GOT3 (cell line): ENCODE measurements at regions not wholly inside any gene's neighbourhood (a gene's known extent, or its start where the extent isn't known, plus 50 kb on each side); places are given as distances from the start of the nearest gene placed in this dataset.
"Not testable (repeated sequence)": the region's sequence is repeated elsewhere in the genome, so short reads cannot be mapped to it uniquely, and the experiment has no call there.

Source experiments
- DNase-seq: peaks from one replicate; lab custom pipeline; 2025; ENCODE audit warnings: mixed read lengths; lab: John Stamatoyannopoulos, UW

- not testable (repeated sequence) for DNase-seq
Observed at GRCh38 chr20:26120920-26121319, 424.3 kb upstream of the ZNF337 start.

- DNase-seq: not testable (repeated sequence)
Observed at GRCh38 chr20:26094498-26094897, 397.8 kb upstream of the ZNF337 start.

GRCh38 chr20:26091921-26092320, 395.3 kb upstream of the ZNF337 start:
- DNase-seq: not testable (repeated sequence)

GRCh38 chr20:26086195-26086594, 389.5 kb upstream of the ZNF337 start:
- not testable (repeated sequence) for DNase-seq

- DNase-seq: not testable (repeated sequence)
Observed at GRCh38 chr20:26073972-26074371, 377.3 kb upstream of the ZNF337 start.

GRCh38 chr20:26059324-26059723, 362.7 kb upstream of the ZNF337 start:
- not testable (repeated sequence) for DNase-seq

- not testable (repeated sequence) for DNase-seq
Observed at GRCh38 chr20:26058446-26058845, 361.8 kb upstream of the ZNF337 start.

GRCh38 chr20:26057135-26057752, 360.6 kb upstream of the ZNF337 start:
- DNase-seq: not testable (repeated sequence)

- DNase-seq: not testable (repeated sequence)
Observed at GRCh38 chr20:26025792-26026191, 329.1 kb upstream of the ZNF337 start.

GRCh38 chr20:26010942-26011276, 314.3 kb upstream of the ZNF337 start:
- not testable (repeated sequence) for DNase-seq

- not testable (repeated sequence) for DNase-seq
Observed at GRCh38 chr20:26010224-26010941, 313.7 kb upstream of the ZNF337 start.

GRCh38 chr20:26009402-26010223, 313.0 kb upstream of the ZNF337 start:
- peak; percentile 68 for DNase-seq

GRCh38 chr20:26008026-26008425, 311.4 kb upstream of the ZNF337 start:
- not testable (repeated sequence) for DNase-seq

- DNase-seq: not testable (repeated sequence)
Observed at GRCh38 chr20:26006164-26006563, 309.5 kb upstream of the ZNF337 start.

GRCh38 chr20:26003959-26004358, 307.3 kb upstream of the ZNF337 start:
- not testable (repeated sequence) for DNase-seq

- DNase-seq: not testable (repeated sequence)
Observed at GRCh38 chr20:25997367-25998038, 300.9 kb upstream of the ZNF337 start.

GRCh38 chr20:25992146-25992545, 295.5 kb upstream of the ZNF337 start:
- DNase-seq: no peak

- no peak for DNase-seq
Observed at GRCh38 chr20:25991756-25992130, 295.1 kb upstream of the ZNF337 start.

GRCh38 chr20:25991051-25991755, 294.6 kb upstream of the ZNF337 start:
- DNase-seq: no peak

GRCh38 chr20:25989686-25990085, 293.0 kb upstream of the ZNF337 start:
- not testable (repeated sequence) for DNase-seq

- no peak for DNase-seq
Observed at GRCh38 chr20:25989196-25989595, 292.5 kb upstream of the ZNF337 start.
